ENCODE measurements at regions not wholly inside any gene's neighbourhood (a gene's known extent, or its start where the extent isn't known, plus 50 kb on each side); places are given as distances from the start of the nearest gene placed in this dataset.

DNA sequence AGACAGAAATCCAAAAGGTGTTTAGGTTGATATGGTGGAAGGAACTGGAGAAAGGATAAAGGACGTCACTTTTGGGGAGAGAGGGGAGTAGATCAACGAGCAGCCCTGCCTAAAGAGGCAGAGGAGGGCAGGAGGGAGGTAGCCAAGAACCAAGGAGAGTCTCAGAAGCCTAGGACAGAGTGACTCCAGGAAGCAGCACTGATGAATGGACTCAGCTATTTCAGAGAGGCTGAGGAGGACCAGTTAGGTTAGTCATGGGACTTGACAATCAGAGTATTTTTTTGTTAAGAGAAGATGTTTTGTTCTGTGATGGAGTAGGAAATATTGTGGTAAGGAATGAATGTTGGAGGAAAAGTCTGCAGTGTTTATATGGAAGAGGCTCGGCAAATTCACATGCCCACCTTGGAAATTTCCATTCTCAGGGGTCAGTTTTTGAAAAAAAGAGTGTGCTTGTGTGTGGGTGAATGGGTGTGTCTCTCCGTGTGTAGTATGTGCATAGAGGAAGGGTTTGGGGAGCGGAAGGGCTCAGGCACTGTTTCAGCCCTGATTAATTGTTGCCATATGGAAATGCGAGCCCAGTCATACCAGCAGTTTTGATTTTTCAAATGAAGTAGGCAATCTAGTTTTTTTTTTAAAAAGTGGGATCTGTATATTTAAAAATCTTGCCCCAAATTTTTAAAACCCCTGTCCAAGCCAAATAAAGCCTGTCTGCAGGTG, 303.6 kb downstream of the SAMD5 start:
- H3K4me1 ChIP-seq, result no peaks in the 10 kb centered on the region
- TF ChIP-seq, protein P1, sequence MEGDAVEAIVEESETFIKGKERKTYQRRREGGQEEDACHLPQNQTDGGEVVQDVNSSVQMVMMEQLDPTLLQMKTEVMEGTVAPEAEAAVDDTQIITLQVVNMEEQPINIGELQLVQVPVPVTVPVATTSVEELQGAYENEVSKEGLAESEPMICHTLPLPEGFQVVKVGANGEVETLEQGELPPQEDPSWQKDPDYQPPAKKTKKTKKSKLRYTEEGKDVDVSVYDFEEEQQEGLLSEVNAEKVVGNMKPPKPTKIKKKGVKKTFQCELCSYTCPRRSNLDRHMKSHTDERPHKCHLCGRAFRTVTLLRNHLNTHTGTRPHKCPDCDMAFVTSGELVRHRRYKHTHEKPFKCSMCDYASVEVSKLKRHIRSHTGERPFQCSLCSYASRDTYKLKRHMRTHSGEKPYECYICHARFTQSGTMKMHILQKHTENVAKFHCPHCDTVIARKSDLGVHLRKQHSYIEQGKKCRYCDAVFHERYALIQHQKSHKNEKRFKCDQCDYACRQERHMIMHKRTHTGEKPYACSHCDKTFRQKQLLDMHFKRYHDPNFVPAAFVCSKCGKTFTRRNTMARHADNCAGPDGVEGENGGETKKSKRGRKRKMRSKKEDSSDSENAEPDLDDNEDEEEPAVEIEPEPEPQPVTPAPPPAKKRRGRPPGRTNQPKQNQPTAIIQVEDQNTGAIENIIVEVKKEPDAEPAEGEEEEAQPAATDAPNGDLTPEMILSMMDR (IDR thresholded peaks at IDR 0.05; ENCODE audit: low read depth, low read length), result no peak
- no peak overlapping the region for H3K4me3 ChIP-seq (ENCODE audit: low read depth, low read length)
- no peaks in the 10 kb centered on the region for H3K9me3 ChIP-seq
- H3K36me3 ChIP-seq, result no peaks in the 10 kb centered on the region
- DNase-seq, result no peak
- no peaks in the 10 kb centered on the region for H3K27me3 ChIP-seq

DNA sequence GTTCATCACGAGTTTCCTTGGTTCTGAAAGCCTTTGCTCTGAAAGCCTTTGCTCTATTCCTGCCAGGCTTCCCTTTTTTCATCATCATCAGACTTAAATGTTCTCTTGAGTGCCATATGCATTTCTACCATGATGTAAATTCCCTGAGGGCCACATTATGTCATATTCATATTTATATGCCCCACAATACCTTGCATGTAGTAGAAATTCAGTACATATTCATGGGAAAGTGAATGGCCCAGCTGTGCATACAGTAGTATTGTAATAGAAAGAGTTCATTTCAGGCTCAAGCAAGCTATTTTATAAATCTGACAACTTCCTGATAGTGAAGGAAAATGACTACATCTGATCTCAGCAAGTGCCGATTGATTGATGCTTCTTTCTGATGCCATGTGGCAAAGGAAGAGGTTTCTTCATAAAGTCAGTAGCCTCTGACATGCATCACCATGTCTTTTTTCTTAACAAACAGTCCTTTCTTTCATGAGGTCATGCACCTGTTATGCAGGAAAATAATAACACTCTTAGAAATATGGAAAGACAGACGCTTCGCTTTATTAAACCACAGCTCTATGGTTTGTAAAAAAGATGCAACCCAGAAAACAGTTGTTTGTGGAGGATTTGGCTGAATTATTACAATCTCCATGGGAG, 308.7 kb downstream of the SAMD5 start:
- TF ChIP-seq, protein P1 (IDR thresholded peaks at IDR 0.05; ENCODE audit: low read depth, low read length), result no peak
- Histone ChIP-seq H3K4me1 (no peaks in the 10 kb centered on the region), H3K9me3 (no peaks in the 10 kb centered on the region), H3K4me3 (ENCODE audit: low read depth, low read length) (no peak overlapping the region), H3K36me3 (no peaks in the 10 kb centered on the region), H3K27me3 (no peaks in the 10 kb centered on the region)
- no peak for DNase-seq

DNA sequence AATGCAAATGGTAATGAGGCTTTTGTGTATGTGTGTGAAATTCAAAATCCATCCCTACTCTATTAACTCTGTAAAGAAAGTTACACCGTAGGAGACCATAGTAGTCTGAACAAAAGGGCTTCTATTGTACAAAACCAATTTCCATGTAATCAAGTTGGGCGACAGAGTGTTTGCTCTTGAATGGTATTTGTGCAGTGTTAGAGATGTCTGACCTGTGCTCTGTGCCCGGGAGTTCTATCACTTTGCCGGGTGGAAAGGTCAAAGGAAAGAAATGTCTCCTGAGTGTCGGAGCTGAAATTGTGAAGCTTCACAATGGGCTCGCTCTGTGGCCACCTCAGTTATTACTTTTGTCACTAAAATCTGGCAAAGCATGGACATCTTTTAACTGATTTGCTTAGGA, 312.0 kb downstream of the SAMD5 start:
- DNase-seq, result no peak
- TF ChIP-seq, protein P1 (IDR thresholded peaks at IDR 0.05; ENCODE audit: low read depth, low read length), result no peak
- H3K27me3 ChIP-seq, result no peaks in the 10 kb centered on the region

DNA sequence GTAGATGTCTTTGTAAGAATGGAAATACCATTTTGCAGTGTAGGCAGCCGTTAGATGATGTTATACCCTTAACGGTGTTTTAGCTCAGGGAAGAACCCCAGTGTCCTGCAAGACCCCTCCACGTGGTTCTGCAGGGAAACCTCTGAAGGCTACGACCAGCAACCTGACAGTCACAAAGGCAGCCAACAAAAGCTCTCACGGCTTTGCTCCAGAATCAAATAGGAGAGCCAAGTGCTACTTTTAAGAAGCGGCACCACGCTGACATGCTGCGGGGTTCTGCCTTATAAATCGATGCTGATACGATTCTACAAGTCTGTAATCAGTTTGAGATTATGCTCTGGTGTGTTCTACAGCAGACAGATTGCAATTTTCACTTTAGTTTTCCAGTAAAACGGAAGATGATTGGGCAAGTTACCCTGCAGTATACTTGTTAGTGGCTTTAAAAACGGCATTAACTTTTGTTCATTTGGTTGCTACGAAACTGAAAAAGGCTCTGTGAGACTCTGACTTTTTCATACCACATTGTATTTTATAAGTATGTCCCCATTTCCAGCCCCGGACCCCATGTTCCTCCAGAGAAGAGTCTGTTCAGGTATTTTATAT, 312.9 kb downstream of the SAMD5 start:
- Histone ChIP-seq H3K27me3 (no peaks in the 10 kb centered on the region), H3K9me3 (no peaks in the 10 kb centered on the region), H3K4me1 (no peaks in the 10 kb centered on the region), H3K4me3 (ENCODE audit: low read depth, low read length) (no peak overlapping the region), H3K36me3 (no peaks in the 10 kb centered on the region)
- DNase-seq, result no peak
- TF ChIP-seq, protein P1 (IDR thresholded peaks at IDR 0.05; ENCODE audit: low read depth, low read length), result no peak

More for the DNA sequence above, 312.0 kb downstream of the SAMD5 start:
- Histone ChIP-seq H3K9me3 (no peaks in the 10 kb centered on the region), H3K4me1 (no peaks in the 10 kb centered on the region), H3K4me3 (ENCODE audit: low read depth, low read length) (no peak overlapping the region), H3K36me3 (no peaks in the 10 kb centered on the region)

DNA sequence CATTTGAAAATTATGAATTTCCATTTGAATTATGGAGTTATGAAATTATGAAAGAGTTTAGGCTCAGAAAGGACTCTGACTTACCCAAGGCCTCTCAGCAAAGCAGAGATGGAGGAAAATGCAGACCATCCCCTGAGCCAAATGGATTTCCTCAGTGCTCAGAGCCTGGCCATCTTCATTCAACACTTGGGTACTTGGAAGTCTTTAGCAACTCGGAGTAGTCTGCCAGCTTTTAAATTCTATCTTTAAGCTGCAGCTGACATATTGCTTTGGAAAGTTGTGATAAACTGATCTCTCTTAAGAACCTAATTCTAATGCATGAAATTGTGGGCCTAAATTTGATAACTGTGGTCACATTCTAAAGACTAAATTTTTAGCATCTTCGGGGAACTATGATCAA, 315.4 kb downstream of the SAMD5 start:
- H3K4me3 ChIP-seq (ENCODE audit: low read depth, low read length), result no peak overlapping the region
- H3K4me1 ChIP-seq, result no peaks in the 10 kb centered on the region
- no peaks in the 10 kb centered on the region for H3K9me3 ChIP-seq
- TF ChIP-seq, protein P1 (IDR thresholded peaks at IDR 0.05; ENCODE audit: low read depth, low read length), result no peak
- DNase-seq, result no peak
- H3K27me3 ChIP-seq, result no peaks in the 10 kb centered on the region
- no peaks in the 10 kb centered on the region for H3K36me3 ChIP-seq

DNA sequence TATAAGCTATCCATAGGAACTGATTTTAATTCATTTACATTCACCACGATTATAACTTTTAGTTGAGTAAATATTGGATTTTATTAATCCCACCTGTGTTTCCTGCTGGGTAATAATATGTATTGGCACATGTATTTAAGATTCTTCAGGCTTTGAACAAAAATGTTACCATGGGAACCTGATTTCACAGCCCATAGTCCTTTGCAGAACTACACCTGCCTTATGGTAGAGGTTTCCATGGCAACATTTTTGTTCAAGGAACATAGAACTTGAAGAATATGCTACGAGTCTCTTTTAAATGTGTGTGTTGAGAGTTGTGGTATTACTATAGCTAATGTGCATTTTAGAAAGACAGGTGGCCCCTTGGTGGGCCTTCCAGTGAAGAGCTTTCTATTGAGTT, 317.4 kb downstream of the SAMD5 start:
- Histone ChIP-seq H3K27me3 (no peaks in the 10 kb centered on the region), H3K4me1 (no peaks in the 10 kb centered on the region), H3K9me3 (no peaks in the 10 kb centered on the region), H3K4me3 (ENCODE audit: low read depth, low read length) (no peak overlapping the region), H3K36me3 (no peaks in the 10 kb centered on the region)
- TF ChIP-seq, protein P1 (IDR thresholded peaks at IDR 0.05; ENCODE audit: low read depth, low read length), result no peak
- DNase-seq, result no peak

All from BE2C (cell line).